ENCODE measurements at regions not wholly inside any gene's neighbourhood (a gene's known extent, or its start where the extent isn't known, plus 50 kb on each side); places are given as distances from the start of the nearest gene placed in this dataset.
"Not testable (repeated sequence)": the region's sequence is repeated elsewhere in the genome, so short reads cannot be mapped to it uniquely, and the experiment has no call there.

- no peaks in the 10 kb centered on the region for H3K27me3 ChIP-seq (ENCODE audit: control insufficient read depth, insufficient read depth)
- no peak overlapping the region for H3K27ac ChIP-seq (ENCODE audit: low read length)
- intact Hi-C loops (cut with DNase I): no loop called here
- WGBS: 90% methylated on average over 2 of the region's 2 CpGs
- H3K4me3 ChIP-seq (ENCODE audit: low read length): no peak overlapping the region
- H3K9me3 ChIP-seq (ENCODE audit: control insufficient read depth, low read length): no peaks in the 10 kb centered on the region
- H3K4me1 ChIP-seq (ENCODE audit: control insufficient read depth, insufficient read depth, low read length): no peaks in the 10 kb centered on the region
- ATAC-seq (no peak), DNase-seq (no peak)
These were observed 231.1 kb upstream of the NRIP1 start for GRCh38 chr21:15295875-15296274.

DNA sequence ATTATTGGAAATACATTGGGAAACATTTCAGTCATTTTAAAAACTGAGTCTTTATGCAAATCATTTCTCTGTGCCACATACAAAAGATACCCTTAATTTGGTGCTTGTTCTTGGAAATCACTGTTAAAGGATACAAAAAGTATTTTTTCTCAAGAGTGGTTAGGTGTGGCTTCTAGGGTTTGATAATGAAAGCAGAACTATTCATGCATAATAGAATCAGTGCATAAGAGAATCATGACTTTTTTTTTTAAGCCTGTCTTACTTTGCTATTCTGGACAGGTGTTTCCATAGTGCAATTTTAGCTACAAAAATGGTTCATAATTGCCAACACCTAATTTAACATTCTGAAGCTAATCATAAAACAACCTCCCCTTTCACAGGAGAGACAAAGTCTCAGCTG, 233.0 kb upstream of the NRIP1 start:
- H3K4me3 ChIP-seq (ENCODE audit: low read length): no peak overlapping the region
- ATAC-seq: no peak
- no peaks in the 10 kb centered on the region for H3K27me3 ChIP-seq (ENCODE audit: control insufficient read depth, insufficient read depth)
- no peaks in the 10 kb centered on the region for H3K9me3 ChIP-seq (ENCODE audit: control insufficient read depth, low read length)
- no peak for DNase-seq
- no peak overlapping the region for H3K27ac ChIP-seq (ENCODE audit: low read length)
- intact Hi-C loops (cut with DNase I): no loop called here
- no peaks in the 10 kb centered on the region for H3K4me1 ChIP-seq (ENCODE audit: control insufficient read depth, insufficient read depth, low read length)

GRCh38 chr21:15298306-15298705, 233.5 kb upstream of the NRIP1 start:
- intact Hi-C loops (cut with DNase I): no loop called here
- WGBS: 70% methylated on average over 4 of the region's 4 CpGs

DNA sequence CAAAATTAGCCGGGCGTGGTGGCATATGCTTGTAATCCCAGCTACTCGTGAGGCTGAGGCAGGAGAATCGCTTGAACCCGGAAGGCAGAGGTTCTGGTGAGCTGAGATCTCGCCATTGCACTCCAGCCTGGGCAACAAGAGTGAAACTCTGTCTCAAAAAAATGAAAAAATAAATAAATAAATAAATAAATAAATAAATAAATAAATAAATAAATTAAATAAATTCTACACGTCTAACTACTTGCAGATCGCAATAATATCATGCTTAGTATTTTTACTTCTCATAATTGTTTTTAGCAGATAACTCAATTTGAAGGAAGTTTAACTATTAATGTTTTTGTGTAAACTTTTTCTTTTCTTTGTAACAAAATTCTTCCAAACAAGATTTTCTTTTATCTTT, 234.0 kb upstream of the NRIP1 start:
- H3K27me3 ChIP-seq (ENCODE audit: control insufficient read depth, insufficient read depth); DNase-seq; H3K4me1 ChIP-seq (ENCODE audit: control insufficient read depth, insufficient read depth, low read length); H3K9me3 ChIP-seq (ENCODE audit: control insufficient read depth, low read length); intact Hi-C loops (cut with DNase I); ATAC-seq; H3K27ac ChIP-seq (ENCODE audit: low read length); H3K4me3 ChIP-seq (ENCODE audit: low read length): not testable (repeated sequence)
- 98% methylated on average over 8 of the region's 8 CpGs for WGBS

More at GRCh38 chr21:15298306-15298705, 233.5 kb upstream of the NRIP1 start:
- ATAC-seq (peak in 1 of 2 donors; percentile 62), DNase-seq (no peak)
- no peak overlapping the region for H3K27ac ChIP-seq (ENCODE audit: low read length)
- no peaks in the 10 kb centered on the region for H3K9me3 ChIP-seq (ENCODE audit: control insufficient read depth, low read length)
- no peak overlapping the region for H3K4me3 ChIP-seq (ENCODE audit: low read length)
- H3K4me1 ChIP-seq (ENCODE audit: control insufficient read depth, insufficient read depth, low read length): no peaks in the 10 kb centered on the region
- no peaks in the 10 kb centered on the region for H3K27me3 ChIP-seq (ENCODE audit: control insufficient read depth, insufficient read depth)

- WGBS: 72% methylated on average over 2 of the region's 2 CpGs
- H3K9me3 ChIP-seq (ENCODE audit: control insufficient read depth, low read length): no peaks in the 10 kb centered on the region
- H3K27me3 ChIP-seq (ENCODE audit: control insufficient read depth, insufficient read depth): no peaks in the 10 kb centered on the region
- ATAC-seq (no peak), DNase-seq (no peak)
- intact Hi-C loops (cut with DNase I): no loop called here
- H3K27ac ChIP-seq (ENCODE audit: low read length): no peak overlapping the region
- no peak overlapping the region for H3K4me3 ChIP-seq (ENCODE audit: low read length)
- no peaks in the 10 kb centered on the region for H3K4me1 ChIP-seq (ENCODE audit: control insufficient read depth, insufficient read depth, low read length)
These were observed 235.3 kb upstream of the NRIP1 start for GRCh38 chr21:15300131-15300530.

GRCh38 chr21:15301014-15301413, 236.2 kb upstream of the NRIP1 start:
- Histone ChIP-seq H3K4me3 (ENCODE audit: low read length) (no peak overlapping the region), H3K27me3 (ENCODE audit: control insufficient read depth, insufficient read depth) (no peaks in the 10 kb centered on the region), H3K4me1 (ENCODE audit: control insufficient read depth, insufficient read depth, low read length) (no peaks in the 10 kb centered on the region), H3K27ac (ENCODE audit: low read length) (no peak overlapping the region), H3K9me3 (ENCODE audit: control insufficient read depth, low read length) (no peaks in the 10 kb centered on the region)
- ATAC-seq: peak in 1 of 2 donors; percentile 49
- intact Hi-C loops (cut with DNase I): no loop called here
- 86% methylated on average over 3 of the region's 3 CpGs for WGBS
- DNase-seq: no peak

- Histone ChIP-seq H3K9me3 (ENCODE audit: control insufficient read depth, low read length) (no peaks in the 10 kb centered on the region), H3K27me3 (ENCODE audit: control insufficient read depth, insufficient read depth) (no peaks in the 10 kb centered on the region), H3K4me3 (ENCODE audit: low read length) (no peak overlapping the region), H3K27ac (ENCODE audit: low read length) (no peak overlapping the region), H3K4me1 (ENCODE audit: control insufficient read depth, insufficient read depth, low read length) (no peaks in the 10 kb centered on the region)
- intact Hi-C loops (cut with DNase I): no loop called here
- whole genome bisulfite sequencing: 85% methylated on average over 2 of the region's 2 CpGs
- ATAC-seq (no peak), DNase-seq (no peak)
These were observed 236.9 kb upstream of the NRIP1 start for GRCh38 chr21:15301736-15302135.

- Histone ChIP-seq H3K9me3 (ENCODE audit: control insufficient read depth, low read length) (no peaks in the 10 kb centered on the region), H3K27me3 (ENCODE audit: control insufficient read depth, insufficient read depth) (no peaks in the 10 kb centered on the region), H3K27ac (ENCODE audit: low read length) (no peak overlapping the region), H3K4me3 (ENCODE audit: low read length) (no peak overlapping the region), H3K4me1 (ENCODE audit: control insufficient read depth, insufficient read depth, low read length) (no peaks in the 10 kb centered on the region)
- 85% methylated on average over 2 of the region's 2 CpGs for WGBS
- ATAC-seq (no peak), DNase-seq (no peak)
- intact Hi-C loops (cut with DNase I): no loop called here
These were observed 241.5 kb upstream of the NRIP1 start for GRCh38 chr21:15306271-15306670.

- no peaks in the 10 kb centered on the region for H3K4me1 ChIP-seq (ENCODE audit: control insufficient read depth, insufficient read depth, low read length)
- DNase-seq (no peak), ATAC-seq (no peak)
- no peak overlapping the region for H3K4me3 ChIP-seq (ENCODE audit: low read length)
- no peaks in the 10 kb centered on the region for H3K27me3 ChIP-seq (ENCODE audit: control insufficient read depth, insufficient read depth)
- no peaks in the 10 kb centered on the region for H3K9me3 ChIP-seq (ENCODE audit: control insufficient read depth, low read length)
- 85% methylated on average over 3 of the region's 3 CpGs for WGBS
- H3K27ac ChIP-seq (ENCODE audit: low read length): no peak overlapping the region
- intact Hi-C loops (cut with DNase I): no loop called here
These were observed 243.5 kb upstream of the NRIP1 start for GRCh38 chr21:15308333-15308732.

DNA sequence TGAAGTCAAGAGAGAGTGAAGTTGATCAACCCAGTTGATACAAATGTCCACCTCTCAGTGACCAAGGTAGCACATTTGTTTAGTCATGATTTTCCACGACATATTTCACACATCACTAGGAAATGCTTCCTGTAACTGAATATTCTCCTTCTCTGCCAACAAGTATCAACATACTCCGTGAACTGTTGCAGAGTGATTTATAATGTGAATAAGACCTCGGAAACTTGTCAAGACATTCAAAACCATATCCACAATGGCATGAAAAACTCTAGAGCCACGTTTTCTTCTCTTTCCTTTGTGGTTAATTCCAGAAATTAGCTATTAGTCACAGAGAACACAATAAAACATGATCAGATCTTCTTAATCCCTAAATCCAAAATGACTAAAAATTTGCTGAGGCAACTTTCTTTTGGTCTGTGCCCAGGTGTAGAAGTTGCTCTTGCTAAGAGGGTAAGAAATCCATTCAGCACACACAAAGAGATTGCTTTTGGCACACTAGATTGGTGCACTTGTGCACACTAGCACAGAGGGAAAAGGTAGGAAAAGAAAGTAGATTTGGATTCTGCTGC, 244.3 kb upstream of the NRIP1 start:
- ATAC-seq (no peak), DNase-seq (no peak)
- no peak overlapping the region for H3K4me3 ChIP-seq (ENCODE audit: low read length)
- H3K27me3 ChIP-seq (ENCODE audit: control insufficient read depth, insufficient read depth): no peaks in the 10 kb centered on the region
- no peaks in the 10 kb centered on the region for H3K9me3 ChIP-seq (ENCODE audit: control insufficient read depth, low read length)
- no peaks in the 10 kb centered on the region for H3K4me1 ChIP-seq (ENCODE audit: control insufficient read depth, insufficient read depth, low read length)
- intact Hi-C loops (cut with DNase I): no loop called here
- no peak overlapping the region for H3K27ac ChIP-seq (ENCODE audit: low read length)
- 57% methylated on average over 4 of the region's 4 CpGs for WGBS

GRCh38 chr21:15309721-15310120, 244.9 kb upstream of the NRIP1 start:
- H3K4me1 ChIP-seq (ENCODE audit: control insufficient read depth, insufficient read depth, low read length): no peaks in the 10 kb centered on the region
- no peaks in the 10 kb centered on the region for H3K9me3 ChIP-seq (ENCODE audit: control insufficient read depth, low read length)
- no peak overlapping the region for H3K27ac ChIP-seq (ENCODE audit: low read length)
- WGBS: 43% methylated on average over 3 of the region's 3 CpGs
- DNase-seq (peak; percentile 59 to 90 (median 78)), ATAC-seq (peak; percentile 76 to 94)
- H3K4me3 ChIP-seq (ENCODE audit: low read length): no peak overlapping the region
- no peaks in the 10 kb centered on the region for H3K27me3 ChIP-seq (ENCODE audit: control insufficient read depth, insufficient read depth)
- intact Hi-C loops (cut with DNase I): no loop called here

GRCh38 chr21:15311510-15311909, 246.7 kb upstream of the NRIP1 start:
- H3K27ac ChIP-seq (ENCODE audit: low read length): no peak overlapping the region
- DNase-seq (no peak), ATAC-seq (no peak)
- H3K27me3 ChIP-seq (ENCODE audit: control insufficient read depth, insufficient read depth): no peaks in the 10 kb centered on the region
- no peaks in the 10 kb centered on the region for H3K9me3 ChIP-seq (ENCODE audit: control insufficient read depth, low read length)
- H3K4me3 ChIP-seq (ENCODE audit: low read length): no peak overlapping the region
- H3K4me1 ChIP-seq (ENCODE audit: control insufficient read depth, insufficient read depth, low read length): no peaks in the 10 kb centered on the region
- intact Hi-C loops (cut with DNase I): no loop called here
